HL-60 (cell line): ENCODE measurements at regions not wholly inside any gene's neighbourhood (a gene's known extent, or its start where the extent isn't known, plus 50 kb on each side); places are given as distances from the start of the nearest gene placed in this dataset.

Experiments used
- DNase-seq, 2 experiments: peaks; one replicate each; pipeline ENCODE4 v3.0.0-alpha.2; 2010 to 2020; ENCODE audit warnings: low read depth in 1 of 2, low spot score in 1 of 2
- H3K27ac ChIP-seq: fragments of 250-450 bp; sonication (Bioruptor Pico); replicated peaks from 2 replicates; pipeline ENCODE4 v1.5.1; 2020; ENCODE audit warnings: mild to moderate bottlenecking, moderate library complexity
- H3K27me3 ChIP-seq: fragments of 250-450 bp; sonication (Bioruptor Pico); 2 replicates; pipeline ENCODE4 v1.5.1; 2021; ENCODE audit warnings: mild to moderate bottlenecking, moderate library complexity; ENCODE audit not compliant: insufficient read depth, poor library complexity, severe bottlenecking
- H3K4me3 ChIP-seq: replicated peaks from 2 replicates; pipeline ENCODE4 v1.5.1; 2011; ENCODE audit warnings: mild to moderate bottlenecking, control low read depth, low read length; ENCODE audit not compliant: insufficient read depth
- CTCF ChIP-seq: IDR thresholded peaks from one replicate; pipeline ENCODE4 v1.5.1; 2011; ENCODE audit warnings: low read length, control low read depth, inconsistent platforms; ENCODE audit not compliant: insufficient read depth
- GABPA ChIP-seq: IDR thresholded peaks from 2 replicates; pipeline ENCODE4 v1.6.1; 2012; ENCODE audit warnings: low read depth
- POLR2AphosphoS5 ChIP-seq: IDR thresholded peaks from 2 replicates; pipeline ENCODE4 v1.6.1; 2012; ENCODE audit warnings: low read depth
- REST ChIP-seq: IDR thresholded peaks from 2 replicates; pipeline ENCODE4 v1.6.1; 2012; ENCODE audit warnings: low read depth; ENCODE audit not compliant: insufficient replicate concordance
- SPI1 ChIP-seq: IDR thresholded peaks from 2 replicates; pipeline ENCODE4 v1.6.1; 2012; ENCODE audit warnings: low read depth, mild to moderate bottlenecking, borderline replicate concordance

DNA sequence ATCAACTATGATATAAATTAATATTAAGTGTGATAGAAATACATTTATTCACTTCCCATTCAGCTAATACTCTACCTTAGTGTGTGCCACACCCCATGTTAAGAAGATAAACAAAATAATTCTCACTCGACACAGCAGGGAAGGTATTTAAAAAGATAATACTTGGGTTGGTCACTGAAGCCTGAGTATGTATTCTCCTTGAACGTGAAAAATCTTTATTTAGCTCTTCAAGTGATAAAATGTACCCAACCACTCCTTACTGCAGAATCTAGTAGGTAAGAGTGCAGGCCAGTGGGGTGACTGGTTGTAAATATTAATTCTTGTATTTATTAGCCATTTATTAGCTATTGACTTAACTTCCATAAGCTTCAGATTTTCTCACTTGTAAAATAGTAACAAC, 372.7 kb upstream of the THBS1 start:
- TF ChIP-seq CTCF (no peak), SPI1 (no peak), GABPA (no peak), REST (no peak), POLR2AphosphoS5 (no peak)

DNA sequence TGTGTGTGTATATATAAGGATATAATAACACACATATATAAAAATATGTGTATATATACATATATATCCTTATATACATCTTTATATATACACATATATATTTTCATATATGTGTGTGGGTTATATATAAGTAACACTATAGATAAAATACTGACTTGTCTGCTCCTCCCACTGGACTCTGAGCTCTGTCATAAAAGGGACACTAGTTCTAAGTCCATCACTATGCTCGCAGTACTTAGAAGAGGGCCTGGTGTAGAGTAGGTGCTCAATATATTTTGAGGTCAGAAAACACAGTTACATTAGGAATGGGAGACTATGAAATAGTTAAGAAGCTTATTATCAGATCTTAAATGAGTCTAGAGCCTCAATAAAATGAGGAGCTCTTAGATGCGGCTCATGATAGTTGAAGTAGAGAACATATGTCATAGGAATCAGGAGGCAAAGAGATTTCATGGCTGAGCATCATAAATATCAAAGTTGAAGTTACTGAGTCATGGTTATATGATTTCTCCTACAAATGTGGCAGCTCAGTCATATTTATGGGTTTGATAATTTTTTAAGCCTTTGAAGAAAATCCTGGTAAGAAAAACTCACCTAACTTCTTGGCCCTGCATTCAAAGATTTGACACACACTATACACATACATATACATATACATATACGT, 371.2 kb upstream of the THBS1 start:
- DNase-seq, result no peak
- no peaks in the 10 kb centered on the region for H3K27me3 ChIP-seq
- no peak overlapping the region for H3K27ac ChIP-seq
- TF ChIP-seq POLR2AphosphoS5 (no peak), REST (no peak), CTCF (no peak), GABPA (no peak), SPI1 (no peak)
- H3K4me3 ChIP-seq, result no peak overlapping the region

More for the DNA sequence above, 372.7 kb upstream of the THBS1 start:
- no peaks in the 10 kb centered on the region for H3K27me3 ChIP-seq
- no peak overlapping the region for H3K27ac ChIP-seq
- DNase-seq, result no peak
- no peak overlapping the region for H3K4me3 ChIP-seq

DNA sequence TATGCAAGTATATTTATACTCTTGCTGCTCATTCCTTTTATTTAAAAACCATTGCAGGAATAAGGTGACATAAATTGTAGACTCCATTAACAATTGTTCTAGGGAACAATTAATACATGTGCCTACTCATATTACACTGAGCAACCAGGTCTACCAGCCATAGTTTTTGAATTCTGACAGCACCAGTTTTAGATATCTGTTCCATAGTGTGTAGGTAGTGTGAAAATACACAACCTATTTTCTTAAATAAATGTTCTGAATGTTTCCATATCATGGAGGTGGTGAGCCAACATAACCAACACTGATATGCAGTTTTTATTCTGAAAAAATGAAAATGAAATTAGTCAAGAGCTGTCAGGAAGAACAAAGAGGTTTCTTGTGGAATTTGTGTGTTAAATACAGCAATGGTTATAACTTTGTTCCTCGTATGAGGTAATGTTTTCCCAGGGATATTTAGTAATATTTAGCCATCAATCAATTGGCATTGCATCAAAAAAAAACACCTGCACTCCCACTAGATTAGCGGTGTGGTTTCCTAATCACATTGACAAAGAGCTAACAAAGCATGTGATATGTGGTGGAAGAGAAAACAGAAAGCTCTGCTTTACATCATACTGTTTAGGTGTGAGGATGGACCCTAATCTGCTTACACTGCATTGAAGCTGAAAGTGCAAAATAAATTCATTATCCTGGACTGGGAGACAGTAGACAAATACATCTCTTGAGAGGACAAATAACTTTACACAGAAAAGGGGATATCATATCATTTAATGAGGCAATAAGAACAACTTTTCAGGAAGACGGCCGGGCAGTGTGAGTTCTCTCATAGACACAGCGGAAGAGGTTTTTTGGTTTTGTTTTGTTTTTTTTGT, 369.5 kb upstream of the THBS1 start:
- no peak overlapping the region for H3K4me3 ChIP-seq
- H3K27me3 ChIP-seq, result no peaks in the 10 kb centered on the region

More for the DNA sequence above, 369.5 kb upstream of the THBS1 start:
- H3K27ac ChIP-seq, result no peak overlapping the region
- no peak for DNase-seq
- TF ChIP-seq GABPA, result no peak
- TF ChIP-seq CTCF, result no peak
- TF ChIP-seq POLR2AphosphoS5, result no peak
